GM21423 (cell line): ENCODE measurements at regions not wholly inside any gene's neighbourhood (a gene's known extent, or its start where the extent isn't known, plus 50 kb on each side); places are given as distances from the start of the nearest gene placed in this dataset.

Experiments
- ATAC-seq: cut with Tn5 transposase; IDR thresholded peaks from one replicate; pipeline ENCODE4 v1.9.1; 2021; ENCODE audit warnings: mild to moderate bottlenecking, moderate library complexity; ENCODE audit not compliant: unreplicated experiment

- no peak for ATAC-seq
Measured at GRCh38 chr7:124515106-124515830, 250.3 kb downstream of the GPR37 start.

DNA sequence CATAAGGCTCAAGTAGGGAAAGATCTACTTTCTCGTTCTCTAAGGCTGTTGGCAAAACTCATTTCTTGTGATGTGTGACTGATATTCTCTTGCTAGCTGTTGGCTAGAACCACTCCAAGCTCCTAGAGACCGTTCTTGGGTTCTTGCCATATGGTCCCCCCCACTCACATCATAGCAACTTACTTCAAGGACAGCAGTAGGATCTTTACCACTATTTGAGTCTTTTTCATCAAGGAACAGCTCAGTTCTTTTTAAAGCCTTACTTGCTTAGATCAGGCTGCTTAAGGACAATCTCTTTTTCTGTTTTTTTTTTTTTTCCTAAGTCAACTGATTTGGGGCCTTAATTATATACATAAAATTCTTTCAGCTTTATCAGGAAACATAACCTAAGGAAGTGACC lies 251.1 kb downstream of the GPR37 start:
- ATAC-seq = no peak

GRCh38 chr7:124497176-124497575 lies 268.4 kb downstream of the GPR37 start:
- ATAC-seq = no peak

GRCh38 chr7:124489925-124490324 lies 275.7 kb downstream of the GPR37 start:
- no peak for ATAC-seq

DNA sequence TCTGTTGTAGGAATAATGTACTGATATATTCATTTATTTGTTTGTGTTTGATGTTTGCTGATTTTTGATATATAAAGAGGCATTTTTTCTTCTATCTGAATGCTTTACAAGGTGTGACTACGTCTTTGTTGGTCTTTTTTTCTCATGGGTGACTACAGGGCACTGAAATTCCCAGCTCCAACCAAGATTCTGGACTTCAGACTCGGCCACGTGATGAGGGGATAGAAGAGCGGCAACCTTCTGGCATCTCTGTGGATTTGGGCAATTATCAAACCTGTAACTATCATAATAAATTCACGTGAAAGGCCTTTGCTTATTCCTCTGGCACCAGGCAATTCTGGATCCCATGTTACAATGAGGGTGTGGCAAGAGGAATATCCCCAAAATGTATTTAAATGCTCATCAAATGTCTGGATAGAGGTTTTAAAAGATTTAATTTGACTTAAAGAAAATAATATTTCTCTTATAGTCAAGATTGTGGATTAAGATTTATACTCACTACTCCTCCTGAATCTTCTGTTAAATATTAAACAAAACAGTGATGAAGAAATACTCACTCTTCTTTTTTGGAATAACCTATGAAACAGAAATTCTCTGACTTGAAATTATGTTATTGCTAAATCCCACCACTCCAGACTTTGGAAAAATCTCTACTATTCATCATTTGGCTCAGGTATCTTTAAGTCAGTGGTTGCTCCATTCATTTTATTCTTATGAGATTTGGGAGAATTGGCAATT lies 276.3 kb downstream of the GPR37 start:
- ATAC-seq = no peak

- no peak for ATAC-seq
Measured at GRCh38 chr7:124482229-124482628, 283.4 kb downstream of the GPR37 start.

GRCh38 chr7:124480821-124481290 lies 284.7 kb downstream of the GPR37 start:
- no peak for ATAC-seq

DNA sequence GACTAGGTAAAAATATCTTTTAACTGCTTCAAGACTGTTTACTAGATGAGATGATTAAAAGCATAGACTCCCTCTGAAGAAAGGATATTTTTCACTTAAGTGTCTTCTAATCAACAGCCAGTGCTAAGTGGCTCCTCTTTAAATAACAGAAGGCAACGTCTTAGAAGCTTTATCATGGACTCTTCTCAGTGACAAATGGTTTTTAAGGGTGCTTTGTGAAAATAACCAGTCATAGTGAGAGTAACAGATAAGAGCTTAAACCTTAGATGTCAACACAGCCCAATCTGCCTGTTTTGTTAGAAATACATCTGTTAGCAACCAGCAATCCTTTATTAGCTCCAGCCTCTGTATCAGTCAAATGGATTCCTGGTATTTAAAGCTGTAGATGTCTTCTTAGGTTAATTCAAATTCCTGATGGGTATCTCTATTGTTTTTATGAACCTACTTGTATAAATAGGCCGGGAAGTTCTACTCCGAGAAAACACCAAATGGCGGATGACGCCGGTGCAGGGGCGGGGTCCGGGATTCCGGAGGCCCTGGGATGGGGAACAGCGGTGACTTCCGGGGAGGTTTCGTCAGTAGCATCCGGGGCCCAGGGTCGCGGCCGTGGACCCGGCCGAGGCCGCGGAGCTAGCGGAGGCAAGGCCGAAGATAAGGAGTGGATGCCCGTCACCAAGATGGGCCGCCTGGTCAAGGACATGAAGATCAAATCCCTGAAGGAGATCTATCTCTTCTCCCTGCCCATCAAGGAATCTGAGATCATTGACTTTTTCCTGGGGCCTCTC lies 285.4 kb downstream of the GPR37 start:
- ATAC-seq = no peak

DNA sequence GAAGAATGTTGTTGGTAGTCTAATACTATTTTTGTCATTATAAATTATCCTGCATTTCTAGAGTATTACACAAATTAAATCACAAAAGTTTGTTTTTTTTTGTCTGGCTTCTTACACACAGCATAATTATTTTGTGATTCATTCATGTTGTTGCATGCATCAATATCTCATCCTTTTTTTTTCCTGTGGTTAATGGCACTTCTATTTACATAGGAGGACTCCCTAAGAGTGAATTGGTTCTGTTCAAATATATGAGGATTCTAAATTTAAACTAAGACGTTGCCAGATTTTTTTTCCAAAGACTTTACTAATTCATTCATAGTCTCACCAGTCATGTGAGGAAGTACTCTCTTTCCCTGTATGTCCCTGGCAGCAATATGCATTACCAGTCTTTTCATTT lies 303.3 kb downstream of the GPR37 start:
- ATAC-seq = no peak

GRCh38 chr7:124460555-124460954 lies 305.0 kb downstream of the GPR37 start:
- no peak for ATAC-seq

- ATAC-seq = no peak
Measured at GRCh38 chr7:124460056-124460450, 305.5 kb downstream of the GPR37 start.

- no peak for ATAC-seq
Measured at GRCh38 chr7:124459101-124460055, 306.2 kb downstream of the GPR37 start.

DNA sequence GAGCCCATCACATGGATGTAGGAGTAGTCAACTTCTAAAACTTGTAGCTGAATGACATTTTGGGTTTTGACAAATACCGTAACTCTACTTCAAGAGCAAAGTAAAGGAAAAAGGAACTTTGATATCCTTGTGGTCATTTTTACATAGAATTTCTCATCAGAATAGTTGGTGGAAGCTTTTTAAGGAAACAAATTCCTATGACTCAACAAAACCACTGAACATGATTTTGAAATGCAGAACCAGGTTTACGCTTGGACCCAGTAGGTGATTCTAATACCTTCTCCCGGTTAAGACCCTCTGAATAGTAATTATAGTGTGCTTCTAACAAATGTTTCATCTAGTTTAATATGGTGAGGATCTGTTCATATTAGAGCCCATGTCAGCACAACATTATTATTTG lies 307.8 kb downstream of the GPR37 start:
- ATAC-seq = no peak

DNA sequence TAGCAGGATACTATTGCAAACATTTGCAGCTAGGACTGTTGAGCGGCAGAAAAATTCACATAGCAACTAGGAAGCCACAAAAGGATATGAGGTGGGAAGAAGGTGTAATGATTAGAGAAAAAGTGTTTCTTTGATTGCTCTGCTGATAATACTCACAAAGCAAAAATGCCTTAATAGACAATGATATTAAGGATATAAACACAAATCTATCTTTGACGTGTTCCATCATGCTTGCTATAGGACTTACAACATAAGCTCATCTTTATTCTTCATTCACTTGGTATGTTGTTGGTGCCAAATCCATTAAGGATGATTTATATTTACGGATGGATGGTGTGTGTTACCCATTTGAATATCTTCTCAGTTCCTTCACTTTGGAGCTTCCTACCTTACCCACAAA lies 309.3 kb downstream of the GPR37 start:
- no peak for ATAC-seq

- no peak for ATAC-seq
Measured at GRCh38 chr7:124452186-124452585, 313.4 kb downstream of the GPR37 start.

DNA sequence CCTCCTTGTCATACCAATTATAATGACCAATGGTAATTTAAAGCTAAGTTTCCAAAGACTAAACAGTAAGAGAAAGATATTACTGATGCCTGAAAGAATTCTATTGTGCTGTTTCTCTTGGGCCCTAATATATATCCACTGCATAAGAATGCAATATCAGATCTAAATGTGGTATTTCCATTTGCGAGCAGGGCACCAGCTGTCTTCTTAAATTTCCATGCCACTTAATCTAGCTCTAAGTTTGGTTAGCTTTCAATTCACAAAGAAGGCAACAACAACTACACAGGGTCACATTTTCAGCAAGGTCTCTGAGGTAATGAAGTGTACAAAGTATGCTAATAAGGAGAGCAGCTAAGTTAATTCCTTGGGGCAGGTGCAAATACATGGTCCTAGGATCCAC lies 315.7 kb downstream of the GPR37 start:
- no peak for ATAC-seq

DNA sequence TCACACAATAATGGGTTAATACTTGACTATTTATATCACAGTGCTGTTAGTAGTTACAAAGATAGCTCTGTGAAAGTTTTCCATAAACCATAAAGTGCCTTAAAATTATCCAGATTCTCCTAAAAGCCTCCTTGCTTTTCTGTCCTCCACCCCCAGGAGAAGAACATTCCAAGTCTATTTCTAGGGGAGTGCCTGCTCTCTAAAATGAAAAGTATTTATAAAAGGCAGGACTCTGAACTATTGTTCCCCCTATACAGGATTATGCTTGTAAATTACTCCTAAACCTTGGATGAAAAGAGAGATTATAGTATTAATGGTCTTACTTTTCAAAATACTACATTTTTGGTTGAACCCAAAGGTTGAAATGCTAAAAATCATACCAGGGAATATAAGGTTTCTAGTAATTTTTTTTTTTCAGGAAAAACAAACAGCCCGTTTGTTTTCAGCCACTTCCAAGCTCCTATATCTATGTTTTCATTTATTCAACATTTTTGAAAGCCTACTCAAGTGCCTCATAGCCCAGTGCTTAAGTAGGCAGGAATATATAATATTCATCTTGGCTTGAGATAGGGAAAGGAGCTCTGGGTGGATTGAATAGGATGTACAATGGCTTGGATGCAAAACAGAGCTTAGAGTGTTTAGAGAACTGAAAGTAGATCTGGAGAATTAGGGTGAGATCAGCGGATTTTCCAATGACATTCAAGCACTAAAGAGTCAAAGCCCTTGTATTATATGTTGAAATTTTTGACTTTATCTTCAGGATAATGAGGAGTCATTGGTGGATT lies 320.7 kb downstream of the GPR37 start:
- no peak for ATAC-seq

GRCh38 chr7:124443762-124444161 lies 321.8 kb downstream of the GPR37 start:
- ATAC-seq = no peak

DNA sequence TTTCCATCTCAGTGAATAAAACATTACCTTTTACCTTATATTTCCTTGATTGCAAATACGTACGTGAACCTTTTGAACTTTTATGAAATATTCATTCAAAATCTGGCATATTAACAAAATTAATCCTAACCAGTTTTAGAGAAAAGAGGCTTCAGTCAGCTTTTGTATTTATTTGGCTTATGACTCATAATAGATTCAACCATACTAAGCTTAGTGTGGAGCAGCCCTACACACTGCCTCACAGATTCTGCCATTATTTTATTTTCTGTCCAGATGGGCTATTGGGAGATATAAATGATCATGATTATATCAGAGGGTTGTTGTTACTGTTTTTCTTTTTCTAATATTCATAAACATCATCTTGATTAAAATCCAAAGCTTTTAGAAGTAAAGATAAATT lies 325.5 kb downstream of the GPR37 start:
- ATAC-seq = no peak
